Activated CD8-positive, alpha-beta memory T cell treated with anti-CD3 and anti-CD28 coated beads, Interleukin-2, amount 50 U/mL, for 1 hour (primary cell): ENCODE measurements at regions not wholly inside any gene's neighbourhood (a gene's known extent, or its start where the extent isn't known, plus 50 kb on each side); places are given as distances from the start of the nearest gene placed in this dataset.
"Not testable (repeated sequence)": the region's sequence is repeated elsewhere in the genome, so short reads cannot be mapped to it uniquely, and the experiment has no call there.

Source experiments
- DNase-seq: peaks from one replicate; pipeline ENCODE4 v3.0.0-alpha.2; 2020; ENCODE audit errors: extremely low read depth

DNA sequence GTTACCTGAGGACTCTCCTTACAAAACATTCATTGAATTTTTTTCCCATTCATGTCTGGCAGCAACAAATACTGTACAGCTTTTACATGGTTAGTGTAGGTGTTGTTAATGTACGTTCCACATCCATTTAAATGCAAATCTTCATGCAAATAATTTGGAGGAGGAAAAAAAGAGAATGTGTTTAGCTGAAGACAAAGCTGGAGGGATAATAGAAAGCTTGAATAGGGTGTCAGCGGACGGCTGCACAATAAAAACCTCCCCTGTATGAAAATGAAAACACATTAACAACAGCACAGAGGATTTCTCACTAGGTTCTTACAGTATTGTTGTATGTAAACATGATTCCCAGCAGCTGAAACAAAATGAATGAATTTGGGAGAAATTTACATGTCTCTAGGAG lies 231.5 kb downstream of the ZNF608 start:
- no peak for DNase-seq

DNA sequence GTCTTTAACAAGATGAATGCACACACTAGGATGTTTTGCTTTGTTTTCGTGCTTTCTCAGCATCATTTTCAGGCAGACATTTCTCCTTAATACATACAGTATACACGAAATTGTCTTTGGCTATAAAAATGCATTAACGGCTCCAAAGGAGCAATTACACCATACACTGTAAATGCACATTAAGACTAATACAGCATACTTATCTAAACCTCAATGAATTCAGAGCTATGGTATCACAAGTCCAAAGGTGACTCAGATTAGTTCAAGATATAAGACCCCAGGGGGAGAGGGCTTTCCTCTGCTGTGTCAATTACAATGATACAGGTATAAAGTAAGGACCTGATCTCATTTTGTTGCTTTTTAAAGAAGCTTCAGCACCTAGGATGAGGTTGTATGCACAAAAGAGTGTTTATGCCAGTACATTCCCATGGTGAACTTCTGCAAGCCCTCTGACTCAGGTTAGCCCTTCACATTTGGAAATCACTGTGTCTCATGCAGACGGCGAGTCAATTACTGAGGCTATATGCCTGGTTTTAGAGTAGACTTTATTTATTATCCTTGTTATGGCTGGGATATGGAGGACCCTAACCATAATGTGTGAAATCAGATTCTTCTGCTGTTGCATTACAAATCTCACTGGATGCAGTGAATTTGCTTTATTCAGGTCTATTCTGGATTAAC lies 233.3 kb downstream of the ZNF608 start:
- no peak for DNase-seq

DNA sequence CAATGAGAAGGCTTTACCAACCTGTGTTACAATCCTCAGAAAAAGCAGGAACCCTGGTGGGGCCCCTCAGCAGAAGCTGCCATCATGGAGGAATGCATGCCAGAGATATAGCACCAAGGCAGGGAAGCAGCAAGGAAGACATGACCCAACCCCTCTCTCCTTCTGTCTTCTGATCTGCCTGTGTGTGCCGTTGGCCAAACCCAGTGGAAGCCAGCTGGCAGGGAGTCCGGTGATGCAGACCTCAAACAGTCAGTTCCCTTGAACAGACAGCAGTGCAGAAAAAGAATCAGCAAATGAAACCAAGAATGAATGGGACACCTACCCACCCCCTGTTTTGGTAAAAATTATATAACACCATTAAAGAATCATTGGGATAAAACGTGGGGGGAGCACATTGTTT lies 234.2 kb downstream of the ZNF608 start:
- no peak for DNase-seq

DNA sequence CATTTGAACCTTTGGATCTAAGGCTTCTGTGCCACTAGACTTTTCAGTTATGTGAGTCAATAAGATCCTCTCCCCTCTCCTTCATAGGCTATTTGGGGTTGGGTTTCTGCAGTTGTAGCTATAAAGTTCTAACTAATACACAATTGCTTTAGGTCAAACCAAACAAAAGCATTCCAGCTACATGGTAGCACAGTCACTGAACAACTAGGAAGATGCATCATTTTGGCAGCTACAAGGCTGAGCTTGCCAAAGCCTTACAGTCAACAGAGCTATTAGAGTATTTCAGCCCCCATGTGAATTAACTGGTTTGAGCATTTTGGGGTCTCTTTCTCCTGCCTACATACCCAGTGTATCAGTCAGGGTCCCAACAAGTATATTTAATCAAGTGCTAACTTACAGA lies 234.6 kb downstream of the ZNF608 start:
- DNase-seq = no peak

DNA sequence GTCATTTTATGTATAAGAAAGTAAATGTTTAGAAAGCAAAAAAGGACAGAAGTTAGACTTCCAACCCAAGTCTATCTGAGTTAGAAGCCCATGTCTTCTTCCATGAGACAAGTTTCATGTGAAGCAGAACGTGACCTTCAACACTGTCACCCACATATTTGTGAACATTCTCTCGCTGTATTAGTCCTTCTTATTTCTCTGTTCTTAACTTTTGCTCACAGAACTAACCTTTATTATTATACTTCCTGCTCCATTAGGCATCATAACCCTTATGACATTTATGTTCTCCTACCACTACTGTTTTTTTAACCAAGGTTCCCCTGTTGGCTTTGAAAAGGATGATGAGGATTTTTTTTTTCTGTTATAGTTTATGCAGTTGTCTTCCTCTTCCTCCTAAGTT lies 238.8 kb downstream of the ZNF608 start:
- DNase-seq = no peak

DNA sequence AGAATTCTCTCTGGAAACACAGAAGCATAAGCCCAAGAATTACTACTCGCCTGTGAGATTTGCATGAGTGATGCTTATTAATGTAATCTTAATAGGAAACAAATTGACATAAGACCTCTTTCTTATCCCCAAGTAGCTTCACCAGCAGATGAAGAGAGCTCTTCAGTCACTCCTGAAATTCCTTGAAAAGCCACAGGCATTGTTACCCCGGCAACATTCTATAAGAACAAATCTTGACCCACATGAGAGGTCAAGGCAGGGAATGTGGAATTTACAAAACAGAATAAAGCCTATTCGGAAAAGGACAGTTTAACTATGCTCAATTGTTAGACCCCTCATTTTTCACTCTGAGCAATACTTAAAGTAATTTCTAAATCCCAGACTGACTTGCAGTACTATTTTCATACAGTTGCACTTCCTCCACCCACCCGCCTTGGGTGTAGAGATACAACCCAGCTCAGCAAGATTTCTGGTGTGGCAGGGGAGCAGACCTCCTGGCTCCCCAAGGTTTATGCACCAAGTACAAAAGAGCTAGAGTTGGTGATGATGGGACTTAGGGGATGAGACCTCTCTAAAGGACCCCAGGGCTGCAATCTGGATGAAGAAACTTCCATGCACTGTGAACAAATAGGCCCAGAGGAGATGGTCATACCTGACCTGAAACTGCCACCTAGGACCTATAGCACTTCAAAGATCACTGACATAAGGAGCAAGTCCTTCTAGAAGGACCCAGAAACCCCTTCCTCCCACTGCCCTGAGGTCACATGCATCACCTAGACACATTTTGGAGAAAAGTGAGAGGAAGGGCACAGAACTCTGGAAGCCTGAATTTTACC lies 242.1 kb downstream of the ZNF608 start:
- no peak for DNase-seq

DNA sequence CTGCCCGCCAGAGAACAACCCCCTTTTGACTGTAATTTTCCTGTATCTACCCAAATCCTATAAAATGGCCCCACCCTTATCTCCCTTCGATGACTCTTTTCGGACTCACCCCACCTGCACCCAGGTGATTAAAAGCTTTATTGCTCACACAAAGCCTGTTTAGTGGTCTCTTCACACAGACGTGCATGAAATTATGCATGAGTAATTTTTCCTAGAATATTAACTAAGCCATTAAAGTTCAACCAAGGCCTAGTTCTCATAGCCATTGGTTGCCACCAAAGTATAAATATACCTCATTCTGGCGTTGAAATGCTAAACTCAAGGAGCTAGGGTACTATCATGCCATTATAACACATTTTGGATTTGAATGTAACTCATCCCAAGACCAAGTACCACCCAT lies 243.9 kb downstream of the ZNF608 start:
- no peak for DNase-seq

DNA sequence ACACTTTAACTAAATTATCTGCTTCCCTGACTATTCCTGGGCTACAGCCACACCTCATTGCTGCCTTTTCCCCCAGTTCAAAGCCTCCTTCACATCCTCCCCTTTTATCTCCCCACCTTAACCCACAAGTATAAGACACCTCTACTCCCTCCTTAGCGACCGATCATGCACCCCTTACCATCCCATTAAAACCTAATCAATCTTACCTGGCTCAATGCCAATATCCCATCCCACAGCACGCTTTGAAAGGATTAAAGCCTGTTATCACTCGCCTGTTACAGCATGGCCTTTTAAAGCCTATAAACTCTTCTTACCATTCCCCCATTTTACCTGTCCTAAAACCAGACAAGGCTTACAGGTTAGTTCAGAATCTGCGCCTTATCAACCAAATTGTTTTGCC lies 246.6 kb downstream of the ZNF608 start:
- not testable (repeated sequence) for DNase-seq

DNA sequence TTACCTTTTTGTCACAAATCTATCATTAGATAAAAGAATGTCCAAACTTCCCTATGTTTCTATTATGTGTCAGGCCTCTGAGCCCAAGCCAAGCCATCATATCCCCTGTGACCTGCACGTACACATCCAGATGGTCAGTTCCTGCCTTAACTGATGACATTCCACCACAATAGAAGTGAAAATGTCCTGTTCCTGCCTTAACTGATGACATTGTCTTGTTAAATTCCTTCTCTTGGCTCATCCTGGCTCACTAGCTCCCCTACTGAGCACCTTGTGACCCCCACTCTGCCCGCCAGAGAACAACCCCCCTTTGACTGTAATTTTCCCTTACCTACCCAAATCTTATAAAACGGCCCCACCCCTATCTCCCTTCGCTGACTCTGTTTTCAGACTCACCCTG lies 249.5 kb downstream of the ZNF608 start:
- not testable (repeated sequence) for DNase-seq

DNA sequence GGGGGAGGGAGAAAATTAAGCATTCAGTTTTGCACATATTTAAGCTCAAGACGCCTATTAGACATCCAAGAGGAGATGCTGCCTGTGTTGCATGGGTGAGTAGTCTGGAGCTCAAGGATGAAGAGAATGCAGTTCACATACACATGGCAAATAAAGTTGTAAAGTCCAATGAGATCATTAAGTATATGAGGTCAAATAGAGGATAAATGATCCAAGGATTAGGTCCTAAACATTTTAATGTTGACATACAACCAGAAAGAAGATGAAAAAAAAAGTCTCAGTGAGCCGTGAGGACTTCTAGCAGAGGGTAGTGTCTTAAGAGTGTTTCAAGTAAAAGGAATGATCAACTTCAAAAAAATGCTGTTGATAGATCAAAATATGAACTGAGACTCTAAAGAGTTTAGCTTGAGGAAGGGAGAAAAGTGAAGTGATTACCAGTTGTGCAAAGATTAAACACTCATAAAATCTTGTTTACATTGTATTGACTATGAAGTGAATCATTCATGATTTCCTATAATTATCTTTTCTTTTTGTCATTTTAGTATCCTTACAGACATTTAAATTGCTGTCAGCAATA lies 251.8 kb downstream of the ZNF608 start:
- no peak for DNase-seq

DNA sequence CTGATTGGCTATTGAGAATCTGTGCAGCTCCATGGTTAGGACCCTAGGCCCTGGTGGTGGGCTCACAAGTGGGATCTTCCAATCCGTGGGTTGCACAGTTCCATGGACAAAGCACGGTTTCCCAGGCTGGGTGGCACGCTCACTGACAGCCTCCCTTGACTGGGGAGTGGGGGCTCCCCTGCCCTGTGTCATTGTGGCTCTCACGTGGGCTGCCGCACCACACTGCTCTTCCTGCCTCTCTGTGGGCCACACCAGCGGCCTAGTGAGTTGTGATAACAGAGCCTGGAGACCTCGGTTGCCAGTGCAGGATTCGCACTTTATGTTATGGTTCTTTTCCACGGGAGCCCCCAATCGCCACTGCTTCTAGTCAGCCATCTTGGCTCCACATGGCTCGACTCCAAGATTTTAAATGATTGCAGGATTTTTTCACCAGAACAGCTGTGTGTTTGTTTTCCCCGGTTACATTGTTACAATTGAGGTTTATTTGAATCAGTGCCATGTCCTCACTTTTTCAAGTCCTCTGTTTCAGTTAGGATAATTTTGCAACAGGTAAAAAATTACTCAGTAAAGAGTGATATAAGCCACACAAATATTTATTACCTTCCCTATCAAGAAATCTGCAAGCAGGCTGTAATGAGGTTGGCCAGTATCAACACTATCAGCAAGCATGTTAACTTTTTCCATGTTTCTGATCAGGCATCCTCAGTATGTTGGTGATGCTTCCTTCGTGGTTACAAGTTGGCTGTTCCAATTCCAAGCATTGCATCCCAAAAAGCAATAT lies 253.8 kb downstream of the ZNF608 start:
- DNase-seq = no peak

DNA sequence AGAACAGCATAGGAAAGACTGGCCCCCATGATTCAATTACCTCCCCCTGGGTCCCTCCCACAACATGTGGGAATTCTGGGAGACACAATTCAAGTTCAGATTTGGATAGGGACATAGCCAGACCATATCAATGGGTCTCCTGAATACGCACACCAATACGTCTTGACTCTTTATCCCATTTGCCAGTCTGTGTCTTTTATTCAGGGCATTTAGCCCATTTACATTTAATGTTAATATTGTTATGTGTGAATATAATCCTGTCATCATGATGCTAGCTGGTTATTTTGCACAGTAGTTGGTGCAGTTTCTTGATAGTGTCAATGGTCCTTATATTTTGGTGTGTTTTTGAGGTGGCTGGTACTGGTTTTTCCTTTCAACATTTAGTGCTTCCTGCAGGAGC lies 256.1 kb downstream of the ZNF608 start:
- not testable (repeated sequence) for DNase-seq

DNA sequence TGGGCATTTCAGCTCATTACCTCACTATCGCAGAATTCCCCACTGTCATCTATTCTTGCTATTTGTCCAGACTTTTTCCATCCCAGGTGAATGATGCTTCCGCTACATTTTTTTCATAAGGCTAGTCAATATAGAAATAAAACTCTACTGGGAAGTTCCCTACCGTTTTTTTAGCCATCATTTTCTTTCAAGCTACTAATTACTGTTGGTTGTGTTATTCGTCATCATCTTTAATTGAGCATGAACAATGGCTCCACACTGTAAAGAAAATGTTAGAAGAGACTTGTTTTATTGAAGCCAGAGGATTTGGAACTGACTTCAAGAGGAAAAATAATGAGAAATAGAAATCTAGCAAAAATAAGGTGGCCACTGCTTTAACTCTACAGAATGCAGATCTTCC lies 265.0 kb downstream of the ZNF608 start:
- no peak for DNase-seq

DNA sequence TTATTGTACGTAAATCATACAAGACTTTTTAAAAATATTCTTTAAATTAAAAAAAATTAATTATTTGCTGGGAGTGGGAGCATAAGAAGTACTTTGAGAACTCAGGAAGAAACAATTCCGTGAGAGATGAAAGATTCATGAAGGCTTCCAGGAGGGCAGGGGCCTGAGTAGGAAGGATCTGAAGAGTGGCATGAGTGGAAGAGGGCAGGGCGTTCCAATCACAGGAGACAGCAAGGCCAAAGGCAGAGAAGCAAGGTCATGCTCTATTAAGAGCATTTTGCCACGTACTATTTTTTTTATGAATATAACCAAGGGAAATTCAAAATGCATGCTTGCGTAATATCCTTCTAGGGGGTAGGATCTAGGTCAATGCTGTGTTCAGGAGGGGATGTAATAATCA lies 265.5 kb downstream of the ZNF608 start:
- no peak for DNase-seq

DNA sequence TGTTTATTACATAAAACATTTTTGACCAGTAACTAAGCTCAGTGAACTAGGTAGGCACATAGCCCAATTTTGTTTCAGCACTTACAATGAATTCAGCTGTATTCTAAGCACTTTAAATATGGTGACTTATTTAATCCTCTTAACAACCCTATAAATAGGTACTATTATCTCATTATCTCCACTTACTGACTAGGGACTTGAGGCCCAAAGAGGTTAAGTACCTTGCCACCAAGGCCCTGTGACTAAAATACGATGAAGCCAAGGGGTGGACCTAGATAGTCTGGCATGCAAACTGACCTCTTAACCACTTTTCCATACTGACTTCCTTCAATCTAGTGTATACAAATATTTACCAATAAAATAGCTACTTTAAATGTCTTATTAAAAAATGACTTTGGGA lies 266.4 kb downstream of the ZNF608 start:
- DNase-seq = no peak

DNA sequence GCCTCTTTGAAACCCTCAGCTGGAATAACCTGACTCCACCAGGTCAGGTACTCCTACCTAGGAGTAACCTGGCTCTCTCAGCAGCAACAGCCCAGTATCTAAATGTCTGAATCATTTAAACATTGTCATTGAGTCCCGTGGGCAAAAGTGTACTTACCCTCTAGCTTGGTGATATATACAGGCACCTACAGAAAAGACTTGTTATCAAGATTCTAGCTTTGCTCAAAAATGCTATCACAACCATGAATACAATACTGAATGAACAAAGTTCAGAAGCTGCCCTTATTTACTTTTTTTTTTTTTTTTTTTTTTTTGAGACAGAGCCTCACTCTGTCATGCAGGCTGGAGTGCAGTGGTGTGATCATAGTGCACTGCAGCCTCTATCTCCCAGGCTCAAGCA lies 268.2 kb downstream of the ZNF608 start:
- DNase-seq = no peak

DNA sequence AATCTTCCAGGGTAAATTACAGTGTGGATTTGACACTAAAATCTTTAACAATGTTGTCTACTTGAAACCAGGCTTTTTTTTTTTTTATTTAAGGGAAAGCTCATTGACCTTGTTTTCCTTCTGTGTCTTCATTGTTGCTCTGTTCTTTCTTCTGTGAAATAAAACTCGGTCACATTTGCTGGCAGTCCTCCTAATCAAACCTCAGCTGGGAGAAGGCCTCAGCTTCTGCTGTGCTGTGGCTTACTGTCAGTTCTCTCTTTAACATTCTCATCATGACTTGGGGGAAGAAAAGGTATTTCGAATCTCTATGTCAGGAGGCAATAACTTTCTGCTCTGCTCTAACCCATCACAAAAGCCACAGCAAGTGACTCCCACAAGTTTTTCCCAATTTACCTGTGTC lies 268.9 kb downstream of the ZNF608 start:
- no peak for DNase-seq

DNA sequence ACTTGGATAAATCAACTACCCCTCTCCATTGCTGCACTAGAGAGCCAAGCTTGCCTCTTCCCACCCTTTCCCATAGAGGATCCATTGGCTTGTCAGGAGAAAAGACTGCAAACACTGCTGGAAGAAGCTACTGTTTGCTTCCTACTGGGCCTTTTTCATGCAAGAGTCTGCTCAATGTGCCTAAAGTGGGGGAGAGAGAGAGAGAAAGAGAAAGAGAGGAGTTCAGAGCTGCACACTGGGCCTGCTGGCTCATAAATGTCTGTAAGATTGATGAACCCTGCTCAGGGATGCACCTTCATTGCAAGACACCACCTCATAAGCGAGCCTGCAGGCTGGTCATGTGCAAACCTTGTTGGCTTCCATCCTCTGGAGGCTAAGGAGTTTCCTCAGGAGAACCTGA lies 269.4 kb downstream of the ZNF608 start:
- no peak for DNase-seq

DNA sequence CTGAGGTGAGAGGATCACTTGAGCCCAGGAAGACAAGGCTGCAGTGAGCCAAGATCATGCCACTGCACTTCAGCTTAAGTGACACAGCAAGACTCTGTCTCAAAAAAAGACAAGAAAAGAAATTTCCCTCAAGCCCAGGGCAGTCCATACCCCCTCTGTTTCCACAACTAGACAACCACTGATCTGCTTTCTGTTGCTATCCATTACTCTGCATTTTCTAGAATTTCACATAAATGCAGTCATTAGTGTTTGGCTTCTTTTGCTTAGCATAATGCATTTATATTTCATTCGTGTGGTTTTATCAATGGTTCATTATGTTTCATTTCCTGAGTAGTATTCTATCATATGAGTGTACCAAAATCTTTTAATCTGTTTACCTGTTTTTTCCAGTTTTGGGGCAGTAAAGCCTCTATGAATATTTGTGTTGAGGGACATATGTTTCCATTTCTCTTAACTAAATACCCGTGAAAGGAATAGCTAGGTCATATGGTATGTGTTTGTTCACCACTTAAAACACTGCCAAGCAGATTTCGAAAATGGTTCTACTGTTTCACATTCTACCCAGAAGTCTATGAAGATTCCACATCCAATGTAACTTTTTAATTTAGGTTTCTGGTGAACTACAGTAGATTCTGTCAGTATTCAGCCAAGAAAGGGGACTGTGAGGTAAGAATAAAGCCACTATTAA lies 271.8 kb downstream of the ZNF608 start:
- no peak for DNase-seq

DNA sequence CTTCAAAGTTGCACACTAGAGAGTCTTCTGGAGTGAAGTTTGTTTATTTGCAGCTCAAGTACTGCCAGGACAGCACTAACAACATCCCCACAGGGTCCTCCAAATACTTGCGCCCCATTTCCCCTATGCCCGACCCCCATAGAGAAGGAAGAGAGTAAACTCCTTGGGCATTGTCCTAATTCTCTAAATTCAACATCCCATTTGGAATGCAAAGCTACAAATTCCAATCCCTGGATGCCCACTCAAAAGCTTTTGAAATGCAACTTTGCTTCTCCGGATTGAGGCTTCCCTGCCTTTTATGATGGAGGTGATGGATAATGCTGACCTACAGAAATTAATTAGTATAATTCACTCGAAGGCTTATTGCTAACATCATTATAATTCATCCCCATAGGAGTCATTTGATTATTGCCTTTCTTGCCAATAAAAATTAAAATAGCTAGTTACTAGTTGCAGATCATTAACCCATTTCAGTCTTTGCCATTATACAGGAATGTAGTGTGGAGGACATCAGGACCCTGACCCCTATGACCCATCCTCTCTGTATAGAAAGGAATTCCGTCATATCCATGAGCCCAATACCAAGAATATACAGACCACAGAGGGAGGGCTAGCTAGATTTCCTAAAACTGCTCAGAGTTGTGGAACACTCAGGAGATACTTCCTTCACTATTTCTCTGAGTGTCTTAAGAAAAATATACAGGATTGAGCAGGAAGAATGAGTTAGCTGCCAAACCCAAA lies 277.6 kb downstream of the ZNF608 start:
- DNase-seq = no peak

DNA sequence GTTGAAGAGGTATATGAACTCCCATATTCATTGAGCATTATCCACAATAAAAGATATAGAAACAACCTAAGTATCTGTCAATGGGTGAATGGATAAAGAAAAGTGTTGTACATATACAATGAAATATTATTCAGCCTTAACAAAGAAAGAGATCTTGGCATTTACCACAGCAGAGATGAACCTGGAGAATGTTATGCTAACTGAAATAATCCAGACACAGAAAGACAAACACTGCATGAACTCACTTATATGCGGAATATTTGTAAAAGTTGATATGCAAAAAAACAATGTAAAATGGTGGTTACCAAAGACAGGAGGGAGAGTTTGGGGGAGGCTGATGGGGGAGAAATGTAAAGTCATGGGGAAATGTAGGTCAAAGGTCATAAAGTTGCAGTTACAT lies 278.7 kb downstream of the ZNF608 start:
- DNase-seq = no peak
